ENCODE measurements at regions not wholly inside any gene's neighbourhood (a gene's known extent, or its start where the extent isn't known, plus 50 kb on each side); places are given as distances from the start of the nearest gene placed in this dataset.

DNA sequence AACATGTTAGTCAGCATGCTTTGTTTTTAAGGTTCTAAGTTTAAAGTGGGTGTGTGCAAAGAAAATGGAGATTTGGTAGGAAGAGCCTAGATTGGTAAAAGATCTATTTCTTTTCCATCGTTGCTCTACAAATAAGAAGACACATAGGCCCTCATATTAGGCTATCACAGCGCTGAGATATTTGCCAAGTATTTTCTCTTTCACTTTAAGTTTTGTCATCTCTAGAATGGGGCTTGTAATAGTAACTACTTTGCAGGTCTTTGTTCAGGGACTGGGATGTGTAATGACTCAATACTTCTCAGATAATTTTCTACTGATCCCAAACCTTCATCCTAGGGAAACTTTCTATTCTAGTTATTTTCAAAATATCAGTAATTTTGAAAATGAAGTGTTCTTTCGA is 917.7 kb upstream of the SLC10A2 start:
- Histone ChIP-seq H2BK15ac (ENCODE audit: low read depth, low read length) (no peak overlapping the region), H3K36me3 (ENCODE audit: control insufficient read depth, insufficient read depth, low read length) (no peaks in the 10 kb centered on the region), H3K56ac (ENCODE audit: extremely low read depth, insufficient read depth, low read length) (no peak overlapping the region), H3K9me1 (ENCODE audit: insufficient read depth, low read length) (no peaks in the 10 kb centered on the region), H3K18ac (ENCODE audit: low read depth, low read length) (no peak overlapping the region), H2BK120ac (ENCODE audit: low read depth, low read length) (no peak overlapping the region), H2BK20ac (ENCODE audit: low read depth, low read length) (no peak overlapping the region), H3K79me1 (ENCODE audit: low read depth in 1 of 2, low read length in 2 of 2) (no peaks in the 10 kb centered on the region), H3K27me3 (ENCODE audit: control insufficient read depth, insufficient read depth, low read length) (no peaks in the 10 kb centered on the region), H4K5ac (ENCODE audit: low read depth, low read length) (no peak overlapping the region), H3K23ac (ENCODE audit: low read depth, low read length) (no peak overlapping the region), H2AK5ac (ENCODE audit: low read depth, low read length) (no peak overlapping the region), H3K14ac (replicated peaks; ENCODE audit: low read depth, low read length) (no peak overlapping the region), H3K27ac (ENCODE audit: insufficient read depth, low read length) (no peak overlapping the region), H4K8ac (ENCODE audit: low read depth in 2 of 2, low read length in 2 of 2) (no peak overlapping the region), H4K20me1 (ENCODE audit: insufficient read depth, low read length) (no peaks in the 10 kb centered on the region), H2AFZ (replicated peaks; ENCODE audit: low read length, poor library complexity) (no peak overlapping the region), H2BK5ac (ENCODE audit: low read depth, low read length, poor library complexity, severe bottlenecking) (no peak overlapping the region), H3K4ac (ENCODE audit: low read depth, low read length) (no peak overlapping the region), H2AK9ac (replicated peaks; ENCODE audit: low read depth, low read length, poor library complexity) (no peak overlapping the region), H3K4me2 (ENCODE audit: low read depth, low read length) (no peak overlapping the region), H3K9ac (ENCODE audit: low read depth, low read length) (no peak overlapping the region), H3K4me3 (ENCODE audit: insufficient read depth, low read depth, low read length) (no peak overlapping the region), H3K9me3 (ENCODE audit: control insufficient read depth, insufficient read depth, low read length) (no peaks in the 10 kb centered on the region), H4K91ac (ENCODE audit: insufficient read depth, low read depth, low read length) (no peak overlapping the region), H3K4me1 (ENCODE audit: control insufficient read depth, insufficient read depth, low read length) (no peaks in the 10 kb centered on the region)
- ATAC-seq (ENCODE audit: low read depth) (no peak), DNase-seq (no peak)
- ChIA-PET POLR2A (ENCODE audit: unreplicated experiment) (no interaction called here), CTCF (no interaction called here)
- no TSS peak for BruUV-seq (replicated peaks)
- intact Hi-C loops (cut with micrococcal nuclease) (no loop called here), in situ Hi-C loops (cut with MboI; ENCODE audit: low sequenced_read_pairs) (no loop called here), dilution Hi-C loops (cut with HindIII; ENCODE audit: low sequenced_read_pairs, unreplicated experiment) (no loop called here)
- TF ChIP-seq RAD21 (IDR thresholded peaks at IDR 0.05; ENCODE audit: low read length) = no peak
- no peak for TF ChIP-seq RFX5 (IDR thresholded peaks at IDR 0.05; ENCODE audit: low read depth, low read length)
- no peak for TF ChIP-seq RCOR1 (IDR thresholded peaks at IDR 0.05; ENCODE audit: insufficient replicate concordance, low read length)
- TF ChIP-seq BHLHE40 (IDR thresholded peaks at IDR 0.05; ENCODE audit: low read depth, low read length) = no peak
- TF ChIP-seq, protein P1, sequence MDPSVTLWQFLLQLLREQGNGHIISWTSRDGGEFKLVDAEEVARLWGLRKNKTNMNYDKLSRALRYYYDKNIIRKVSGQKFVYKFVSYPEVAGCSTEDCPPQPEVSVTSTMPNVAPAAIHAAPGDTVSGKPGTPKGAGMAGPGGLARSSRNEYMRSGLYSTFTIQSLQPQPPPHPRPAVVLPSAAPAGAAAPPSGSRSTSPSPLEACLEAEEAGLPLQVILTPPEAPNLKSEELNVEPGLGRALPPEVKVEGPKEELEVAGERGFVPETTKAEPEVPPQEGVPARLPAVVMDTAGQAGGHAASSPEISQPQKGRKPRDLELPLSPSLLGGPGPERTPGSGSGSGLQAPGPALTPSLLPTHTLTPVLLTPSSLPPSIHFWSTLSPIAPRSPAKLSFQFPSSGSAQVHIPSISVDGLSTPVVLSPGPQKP (IDR thresholded peaks at IDR 0.05; ENCODE audit: borderline replicate concordance, low read depth, low read length) = no peak
- TF ChIP-seq MAZ (IDR thresholded peaks at IDR 0.05; ENCODE audit: borderline replicate concordance, low read depth, low read length) = no peak
- TF ChIP-seq NFE2L2 (IDR thresholded peaks at IDR 0.05; ENCODE audit: low read depth, low read length) = no peak
- TF ChIP-seq, protein P2, sequence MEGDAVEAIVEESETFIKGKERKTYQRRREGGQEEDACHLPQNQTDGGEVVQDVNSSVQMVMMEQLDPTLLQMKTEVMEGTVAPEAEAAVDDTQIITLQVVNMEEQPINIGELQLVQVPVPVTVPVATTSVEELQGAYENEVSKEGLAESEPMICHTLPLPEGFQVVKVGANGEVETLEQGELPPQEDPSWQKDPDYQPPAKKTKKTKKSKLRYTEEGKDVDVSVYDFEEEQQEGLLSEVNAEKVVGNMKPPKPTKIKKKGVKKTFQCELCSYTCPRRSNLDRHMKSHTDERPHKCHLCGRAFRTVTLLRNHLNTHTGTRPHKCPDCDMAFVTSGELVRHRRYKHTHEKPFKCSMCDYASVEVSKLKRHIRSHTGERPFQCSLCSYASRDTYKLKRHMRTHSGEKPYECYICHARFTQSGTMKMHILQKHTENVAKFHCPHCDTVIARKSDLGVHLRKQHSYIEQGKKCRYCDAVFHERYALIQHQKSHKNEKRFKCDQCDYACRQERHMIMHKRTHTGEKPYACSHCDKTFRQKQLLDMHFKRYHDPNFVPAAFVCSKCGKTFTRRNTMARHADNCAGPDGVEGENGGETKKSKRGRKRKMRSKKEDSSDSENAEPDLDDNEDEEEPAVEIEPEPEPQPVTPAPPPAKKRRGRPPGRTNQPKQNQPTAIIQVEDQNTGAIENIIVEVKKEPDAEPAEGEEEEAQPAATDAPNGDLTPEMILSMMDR (conservative IDR thresholded peaks at IDR 0.05; ENCODE audit: low read depth, low read length) = no peak
- no peak for TF ChIP-seq CHD1 (IDR thresholded peaks at IDR 0.05; ENCODE audit: low read depth, low read length)
- TF ChIP-seq, protein P3, sequence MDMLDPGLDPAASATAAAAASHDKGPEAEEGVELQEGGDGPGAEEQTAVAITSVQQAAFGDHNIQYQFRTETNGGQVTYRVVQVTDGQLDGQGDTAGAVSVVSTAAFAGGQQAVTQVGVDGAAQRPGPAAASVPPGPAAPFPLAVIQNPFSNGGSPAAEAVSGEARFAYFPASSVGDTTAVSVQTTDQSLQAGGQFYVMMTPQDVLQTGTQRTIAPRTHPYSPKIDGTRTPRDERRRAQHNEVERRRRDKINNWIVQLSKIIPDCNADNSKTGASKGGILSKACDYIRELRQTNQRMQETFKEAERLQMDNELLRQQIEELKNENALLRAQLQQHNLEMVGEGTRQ (IDR thresholded peaks at IDR 0.05; ENCODE audit: low read depth, low read length) = no peak
- no CpG with 5 or more reads among the region's 3 CpGs for WGBS, 2 experiments (ENCODE audit: extremely low coverage in 2 of 2, insufficient read length in 1 of 2)

Measured in IMR-90 (cell line).